Osteocyte (in vitro differentiated cells): ENCODE measurements at regions not wholly inside any gene's neighbourhood (a gene's known extent, or its start where the extent isn't known, plus 50 kb on each side); places are given as distances from the start of the nearest gene placed in this dataset.

ENCODE experiments used
- DNase-seq: peaks from one replicate; pipeline ENCODE4 v3.0.0; 2021; ENCODE audit warnings: mixed read lengths; ENCODE audit not compliant: unreplicated experiment; ENCODE audit errors: extremely low spot score
- H3K27ac Mint-ChIP-seq: one replicate; pipeline ENCODE4 v1.8.0; 2021; ENCODE audit warnings: mild to moderate bottlenecking, mixed read lengths; ENCODE audit not compliant: unreplicated experiment
- H3K27me3 Mint-ChIP-seq: one replicate; pipeline ENCODE4 v1.8.0; 2021; ENCODE audit warnings: mixed read lengths; ENCODE audit not compliant: unreplicated experiment
- H3K36me3 Mint-ChIP-seq: one replicate; pipeline ENCODE4 v1.8.0; 2021; ENCODE audit warnings: mixed read lengths; ENCODE audit not compliant: unreplicated experiment
- H3K4me1 Mint-ChIP-seq: one replicate; pipeline ENCODE4 v1.8.0; 2021; ENCODE audit warnings: mixed read lengths; ENCODE audit not compliant: unreplicated experiment
- H3K4me3 Mint-ChIP-seq: one replicate; pipeline ENCODE4 v1.8.0; 2021; ENCODE audit warnings: mild to moderate bottlenecking, moderate library complexity, mixed read lengths; ENCODE audit not compliant: unreplicated experiment
- H3K9me3 Mint-ChIP-seq: one replicate; pipeline ENCODE4 v1.8.0; 2021; ENCODE audit warnings: mixed read lengths; ENCODE audit not compliant: unreplicated experiment
- CTCF ChIP-seq: fragments of 200-600 bp; sonication (generic); IDR thresholded peaks from 2 replicates; pipeline ENCODE4 v1.5.0; 2021; ENCODE audit warnings: antibody characterized with exemption, mild to moderate bottlenecking, moderate library complexity

DNA sequence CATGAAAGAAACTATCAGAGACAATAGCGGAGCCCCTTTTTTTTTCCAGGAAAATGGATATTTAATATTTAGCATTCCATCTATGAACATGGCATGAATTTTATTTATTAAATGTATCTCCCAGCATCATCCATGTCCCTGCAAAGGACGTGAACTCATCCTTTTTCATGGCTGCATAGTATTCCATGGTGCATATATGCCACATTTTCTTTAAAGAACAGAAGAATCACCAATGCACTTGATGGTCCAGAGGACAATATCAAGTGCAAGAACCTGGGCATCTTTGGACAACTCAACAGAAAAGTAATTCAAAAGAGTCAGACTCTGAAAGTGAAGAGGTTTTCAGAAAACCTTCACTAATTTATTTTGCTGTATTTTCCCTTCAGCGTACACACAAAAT, 133.0 kb upstream of the SLC7A14 start:
- Mint-ChIP-seq H3K27ac (no peak overlapping the region), H3K36me3 (peaks cover 2% of the 10 kb centered on the region), H3K4me1 (peaks cover 36% of the 10 kb centered on the region), H3K4me3 (no peak overlapping the region), H3K27me3 (no peaks in the 10 kb centered on the region), H3K9me3 (no peaks in the 10 kb centered on the region)
- no peak for DNase-seq
- TF ChIP-seq CTCF: no peak

GRCh38 chr3:170717410-170718402, 131.8 kb upstream of the SLC7A14 start:
- no peak for DNase-seq
- H3K27me3 Mint-ChIP-seq: no peaks in the 10 kb centered on the region
- no peak overlapping the region for H3K4me3 Mint-ChIP-seq
- H3K27ac Mint-ChIP-seq: peak overlapping the region; percentile 31
- H3K4me1 Mint-ChIP-seq: peaks cover 46% of the 10 kb centered on the region
- no peaks in the 10 kb centered on the region for H3K9me3 Mint-ChIP-seq
- no peak for TF ChIP-seq CTCF
- peaks cover 2% of the 10 kb centered on the region for H3K36me3 Mint-ChIP-seq

- no peaks in the 10 kb centered on the region for H3K9me3 Mint-ChIP-seq
- peak overlapping the region; percentile 70 for H3K27ac Mint-ChIP-seq
- TF ChIP-seq CTCF: no peak
- peaks cover 2% of the 10 kb centered on the region for H3K36me3 Mint-ChIP-seq
- peaks cover 55% of the 10 kb centered on the region for H3K4me1 Mint-ChIP-seq
- H3K4me3 Mint-ChIP-seq: no peak overlapping the region
- no peaks in the 10 kb centered on the region for H3K27me3 Mint-ChIP-seq
- DNase-seq: no peak
Observed at GRCh38 chr3:170716172-170716805, 130.4 kb upstream of the SLC7A14 start.

GRCh38 chr3:170714562-170715535, 129.0 kb upstream of the SLC7A14 start:
- peaks cover 55% of the 10 kb centered on the region for H3K4me1 Mint-ChIP-seq
- H3K27ac Mint-ChIP-seq: no peak overlapping the region
- H3K36me3 Mint-ChIP-seq: peaks cover 3% of the 10 kb centered on the region
- no peak overlapping the region for H3K4me3 Mint-ChIP-seq
- DNase-seq: no peak
- TF ChIP-seq CTCF: no peak
- peaks cover 5% of the 10 kb centered on the region for H3K9me3 Mint-ChIP-seq
- no peaks in the 10 kb centered on the region for H3K27me3 Mint-ChIP-seq
